IPS-18a (cell line): ENCODE measurements at regions not wholly inside any gene's neighbourhood (a gene's known extent, or its start where the extent isn't known, plus 50 kb on each side); places are given as distances from the start of the nearest gene placed in this dataset.
"Not testable (repeated sequence)": the region's sequence is repeated elsewhere in the genome, so short reads cannot be mapped to it uniquely, and the experiment has no call there.

Source experiments
- H3K27ac ChIP-seq: one replicate; pipeline ENCODE4 v1.5.1; 2013; ENCODE audit warnings: low read length
- H3K27me3 ChIP-seq: one replicate; pipeline ENCODE4 v1.6.1; 2013; ENCODE audit warnings: mild to moderate bottlenecking, low read length; ENCODE audit not compliant: control insufficient read depth, insufficient read depth
- H3K36me3 ChIP-seq: one replicate; pipeline ENCODE4 v1.6.1; 2013; ENCODE audit warnings: low read depth, low read length; ENCODE audit not compliant: control insufficient read depth
- H3K4me1 ChIP-seq: one replicate; pipeline ENCODE4 v1.6.1; 2013; ENCODE audit warnings: low read depth, low read length; ENCODE audit not compliant: control insufficient read depth
- H3K4me3 ChIP-seq: one replicate; pipeline ENCODE4 v1.5.1; 2013; ENCODE audit warnings: low read length
- H3K9ac ChIP-seq: one replicate; pipeline ENCODE4 v1.6.1; 2013; ENCODE audit warnings: mild to moderate bottlenecking, low read length, moderate library complexity
- H3K9me3 ChIP-seq: one replicate; pipeline ENCODE4 v1.6.1; 2013; ENCODE audit warnings: low read depth, low read length; ENCODE audit not compliant: control insufficient read depth

GRCh38 chr10:64682043-64682442 lies 1160.8 kb downstream of the REEP3 start:
- Histone ChIP-seq H3K36me3 (no peaks in the 10 kb centered on the region), H3K9ac (no peak overlapping the region), H3K4me3 (no peak overlapping the region), H3K9me3 (peaks cover 7% of the 10 kb centered on the region), H3K27me3 (no peaks in the 10 kb centered on the region), H3K27ac (no peak overlapping the region), H3K4me1 (no peaks in the 10 kb centered on the region)

- Histone ChIP-seq H3K36me3 (no peaks in the 10 kb centered on the region), H3K27ac (no peak overlapping the region), H3K9ac (no peak overlapping the region), H3K9me3 (no peaks in the 10 kb centered on the region), H3K27me3 (no peaks in the 10 kb centered on the region), H3K4me1 (peaks cover 5% of the 10 kb centered on the region), H3K4me3 (no peak overlapping the region)
Observed at GRCh38 chr10:64690194-64690593, 1169.0 kb downstream of the REEP3 start.

GRCh38 chr10:64699244-64699643 lies 1178.0 kb downstream of the REEP3 start:
- H3K9ac ChIP-seq: no peak overlapping the region
- no peak overlapping the region for H3K4me3 ChIP-seq
- H3K27ac ChIP-seq: no peak overlapping the region
- H3K4me1 ChIP-seq: no peaks in the 10 kb centered on the region
- H3K27me3 ChIP-seq: no peaks in the 10 kb centered on the region
- no peaks in the 10 kb centered on the region for H3K9me3 ChIP-seq
- H3K36me3 ChIP-seq: no peaks in the 10 kb centered on the region

DNA sequence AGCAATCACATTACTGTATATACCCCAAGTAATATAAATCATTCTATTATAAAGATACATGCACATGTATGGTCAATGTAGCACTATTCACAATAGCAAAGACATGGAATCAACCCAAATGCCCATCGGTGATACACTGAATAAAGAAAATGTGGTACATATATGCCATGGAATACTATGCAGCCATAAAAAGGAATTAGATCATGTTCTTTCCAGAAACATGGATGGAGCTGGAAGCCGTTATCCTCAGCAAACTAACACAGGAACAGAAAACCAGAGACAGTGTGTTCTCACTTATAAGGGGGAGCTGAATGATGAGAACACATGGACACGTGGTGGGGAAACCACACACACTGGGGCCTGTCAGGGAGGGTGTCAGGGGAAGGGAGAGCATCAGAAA lies 1180.9 kb downstream of the REEP3 start:
- not testable (repeated sequence) for H3K4me1 ChIP-seq, H3K36me3 ChIP-seq, H3K9ac ChIP-seq

GRCh38 chr10:64708884-64709681 lies 1187.9 kb downstream of the REEP3 start:
- no peak overlapping the region for H3K4me3 ChIP-seq
- H3K36me3 ChIP-seq: no peaks in the 10 kb centered on the region
- no peaks in the 10 kb centered on the region for H3K27me3 ChIP-seq
- H3K4me1 ChIP-seq: peaks cover 6% of the 10 kb centered on the region
- no peaks in the 10 kb centered on the region for H3K9me3 ChIP-seq
- no peak overlapping the region for H3K9ac ChIP-seq
- no peak overlapping the region for H3K27ac ChIP-seq

More for the DNA sequence above, 1180.9 kb downstream of the REEP3 start:
- not testable (repeated sequence) for H3K9me3 ChIP-seq, H3K4me3 ChIP-seq, H3K27me3 ChIP-seq, H3K27ac ChIP-seq

GRCh38 chr10:64726466-64726865 lies 1205.3 kb downstream of the REEP3 start:
- H3K4me1 ChIP-seq: no peaks in the 10 kb centered on the region
- H3K9me3 ChIP-seq: no peaks in the 10 kb centered on the region

DNA sequence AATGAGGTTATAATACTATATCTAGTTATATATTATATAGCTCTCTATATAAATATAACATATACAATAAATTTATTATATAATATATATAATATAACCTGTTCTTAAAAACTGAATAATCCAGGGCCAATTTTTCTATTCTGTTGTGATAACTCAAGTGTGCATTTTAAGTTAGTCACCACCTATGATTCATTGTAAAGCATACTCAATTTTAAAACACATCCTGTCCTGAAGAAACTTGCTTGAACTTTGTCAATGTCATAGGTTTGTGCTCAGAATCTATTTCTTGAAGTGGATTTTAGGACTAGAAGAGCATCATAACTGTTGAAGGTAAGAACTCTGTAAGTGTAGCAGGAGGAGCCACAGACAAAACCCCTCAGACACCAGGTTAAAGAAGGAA lies 1209.8 kb downstream of the REEP3 start:
- Histone ChIP-seq H3K4me1 (no peaks in the 10 kb centered on the region), H3K27ac (no peak overlapping the region), H3K9me3 (no peaks in the 10 kb centered on the region), H3K27me3 (no peaks in the 10 kb centered on the region), H3K9ac (no peak overlapping the region), H3K36me3 (no peaks in the 10 kb centered on the region), H3K4me3 (no peak overlapping the region)

More at GRCh38 chr10:64726466-64726865, 1205.3 kb downstream of the REEP3 start:
- H3K27ac ChIP-seq: no peak overlapping the region
- no peaks in the 10 kb centered on the region for H3K27me3 ChIP-seq
- no peak overlapping the region for H3K9ac ChIP-seq
- no peaks in the 10 kb centered on the region for H3K36me3 ChIP-seq
- no peak overlapping the region for H3K4me3 ChIP-seq

- Histone ChIP-seq H3K9ac (no peak overlapping the region), H3K36me3 (no peaks in the 10 kb centered on the region), H3K9me3 (no peaks in the 10 kb centered on the region), H3K27ac (no peak overlapping the region), H3K4me3 (no peak overlapping the region), H3K27me3 (no peaks in the 10 kb centered on the region), H3K4me1 (no peaks in the 10 kb centered on the region)
Observed at GRCh38 chr10:64732372-64732957, 1211.3 kb downstream of the REEP3 start.

- no peaks in the 10 kb centered on the region for H3K27me3 ChIP-seq
- H3K9me3 ChIP-seq: no peaks in the 10 kb centered on the region
- H3K27ac ChIP-seq: no peak overlapping the region
- H3K36me3 ChIP-seq: no peaks in the 10 kb centered on the region
- H3K4me3 ChIP-seq: no peak overlapping the region
- no peak overlapping the region for H3K9ac ChIP-seq
- no peaks in the 10 kb centered on the region for H3K4me1 ChIP-seq
Observed at GRCh38 chr10:64733980-64734379, 1212.8 kb downstream of the REEP3 start.

DNA sequence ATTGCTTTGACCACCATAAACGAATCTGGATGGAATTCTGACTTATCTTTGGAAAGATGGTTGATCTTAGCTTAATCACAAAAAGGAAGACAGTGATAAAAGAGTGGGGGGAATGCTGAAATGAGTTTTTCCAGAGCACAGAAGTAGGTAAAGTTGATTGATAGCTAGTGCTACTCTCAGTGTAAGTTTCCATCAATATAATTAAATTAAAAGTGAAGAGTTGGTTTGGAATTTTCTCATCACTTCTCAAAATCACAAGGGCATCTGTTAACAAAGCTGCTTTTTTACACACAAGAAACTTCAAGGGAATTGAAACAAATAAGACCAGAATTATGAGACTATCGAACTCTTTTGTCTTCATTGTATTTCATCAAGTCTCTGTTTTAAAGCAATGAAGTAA lies 1217.3 kb downstream of the REEP3 start:
- Histone ChIP-seq H3K4me1 (no peaks in the 10 kb centered on the region), H3K4me3 (no peak overlapping the region), H3K9me3 (no peaks in the 10 kb centered on the region), H3K9ac (no peak overlapping the region), H3K27ac (no peak overlapping the region), H3K27me3 (no peaks in the 10 kb centered on the region), H3K36me3 (no peaks in the 10 kb centered on the region)

DNA sequence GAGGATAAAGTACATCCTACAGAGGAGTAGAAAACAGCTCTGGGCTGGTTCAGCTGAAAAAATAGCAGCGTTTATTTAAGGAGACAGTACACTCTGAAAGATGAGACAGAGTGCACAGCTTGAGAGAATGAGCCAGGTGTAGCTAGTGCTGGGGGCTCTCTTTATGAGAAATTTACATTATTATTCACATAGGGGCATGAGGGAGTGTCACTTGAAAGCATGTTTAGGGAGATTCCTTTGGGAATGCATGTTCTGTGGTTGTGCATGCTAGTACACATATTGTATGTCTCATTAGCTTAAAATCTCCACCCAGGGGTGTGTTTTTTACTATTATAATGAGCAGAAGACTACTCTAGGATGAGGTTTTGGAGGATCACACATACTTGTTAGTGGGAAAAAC lies 1224.4 kb downstream of the REEP3 start:
- no peak overlapping the region for H3K27ac ChIP-seq
- no peaks in the 10 kb centered on the region for H3K36me3 ChIP-seq
- H3K9me3 ChIP-seq: no peaks in the 10 kb centered on the region

GRCh38 chr10:64750672-64751071 lies 1229.5 kb downstream of the REEP3 start:
- Histone ChIP-seq H3K27me3 (no peaks in the 10 kb centered on the region), H3K9me3 (no peaks in the 10 kb centered on the region), H3K4me3 (no peak overlapping the region), H3K4me1 (no peaks in the 10 kb centered on the region), H3K9ac (no peak overlapping the region), H3K27ac (no peak overlapping the region), H3K36me3 (no peaks in the 10 kb centered on the region)

More for the DNA sequence above, 1224.4 kb downstream of the REEP3 start:
- no peak overlapping the region for H3K9ac ChIP-seq
- no peak overlapping the region for H3K4me3 ChIP-seq
- no peaks in the 10 kb centered on the region for H3K27me3 ChIP-seq
- no peaks in the 10 kb centered on the region for H3K4me1 ChIP-seq
